ENCODE measurements at regions not wholly inside any gene's neighbourhood (a gene's known extent, or its start where the extent isn't known, plus 50 kb on each side); places are given as distances from the start of the nearest gene placed in this dataset.

- DNase-seq = no peak
Observed at GRCh38 chr1:101080859-101081258, 55.3 kb upstream of the DPH5 start.

GRCh38 chr1:101079341-101079740 lies 53.8 kb upstream of the DPH5 start:
- DNase-seq = peak; percentile 13

GRCh38 chr1:101077849-101078248 lies 52.3 kb upstream of the DPH5 start:
- DNase-seq = no peak

GRCh38 chr1:101075926-101076325 lies 50.3 kb upstream of the DPH5 start:
- DNase-seq = no peak
